Neural progenitor cell (in vitro differentiated cells): ENCODE measurements at regions not wholly inside any gene's neighbourhood (a gene's known extent, or its start where the extent isn't known, plus 50 kb on each side); places are given as distances from the start of the nearest gene placed in this dataset.

ENCODE experiments used
- DNase-seq: peaks from one replicate; pipeline ENCODE4 v3.0.0-alpha.2; 2016; ENCODE audit warnings: low spot score
- H2AFZ ChIP-seq: fragments of 200-600 bp; sonication (generic); replicated peaks from 2 replicates; pipeline ENCODE4 v1.6.1; 2016; ENCODE audit warnings: antibody characterized with exemption
- H3F3A ChIP-seq: fragments of 200-600 bp; sonication (generic); 2 replicates; pipeline ENCODE4 v1.6.1; 2016; ENCODE audit warnings: antibody characterized with exemption, low read depth
- H3K27ac ChIP-seq: fragments of 200-600 bp; sonication (generic); 2 replicates; pipeline ENCODE4 v1.5.1; 2016; ENCODE audit warnings: mild to moderate bottlenecking
- H3K27me3 ChIP-seq: fragments of 200-600 bp; sonication (generic); 2 replicates; pipeline ENCODE4 v1.6.1; 2016; ENCODE audit warnings: mild to moderate bottlenecking, moderate library complexity
- H3K36me3 ChIP-seq: fragments of 200-600 bp; sonication (generic); 2 replicates; pipeline ENCODE4 v1.5.1; 2016
- H3K4me1 ChIP-seq: fragments of 200-600 bp; sonication (generic); 2 replicates; pipeline ENCODE4 v1.6.1; 2016; ENCODE audit warnings: mixed run types
- H3K4me2 ChIP-seq: fragments of 200-600 bp; sonication (generic); 2 replicates; pipeline ENCODE4 v1.6.1; 2016
- H3K4me3 ChIP-seq: fragments of 200-600 bp; sonication (generic); 2 replicates; pipeline ENCODE4 v1.5.1; 2016
- H3K79me2 ChIP-seq: fragments of 200-600 bp; sonication (generic); 2 replicates; pipeline ENCODE4 v1.6.1; 2016; ENCODE audit warnings: low read depth
- H3K9ac ChIP-seq: fragments of 200-600 bp; sonication (generic); 2 replicates; pipeline ENCODE4 v1.6.1; 2016
- H3K9me3 ChIP-seq: fragments of 200-600 bp; sonication (generic); 2 replicates; pipeline ENCODE4 v1.5.1; 2016; ENCODE audit warnings: low read depth
- H4K20me1 ChIP-seq: fragments of 200-600 bp; sonication (generic); 2 replicates; pipeline ENCODE4 v1.6.1; 2016; ENCODE audit warnings: low read depth
- H3K27ac Mint-ChIP-seq: 3 replicates; pipeline ENCODE4 v1.8.0; 2021; ENCODE audit warnings: mixed read lengths
- H3K27me3 Mint-ChIP-seq: 2 replicates; pipeline ENCODE4 v1.8.0; 2022; ENCODE audit warnings: low read depth, mild to moderate bottlenecking, inconsistent platforms, moderate library complexity, mixed read lengths; ENCODE audit not compliant: insufficient read depth
- H3K36me3 Mint-ChIP-seq: 3 replicates; pipeline ENCODE4 v1.8.0; 2021; ENCODE audit warnings: mixed read lengths
- H3K4me1 Mint-ChIP-seq: 3 replicates; pipeline ENCODE4 v1.8.0; 2021; ENCODE audit warnings: mixed read lengths
- H3K4me3 Mint-ChIP-seq: 3 replicates; pipeline ENCODE4 v1.8.0; 2021; ENCODE audit warnings: mild to moderate bottlenecking, moderate library complexity, mixed read lengths
- H3K9me3 Mint-ChIP-seq: 3 replicates; pipeline ENCODE4 v1.8.0; 2020; ENCODE audit warnings: mixed read lengths
- EZH2 ChIP-seq: fragments of 200-600 bp; sonication (generic); IDR thresholded peaks from 2 replicates; pipeline ENCODE4 v1.6.1; 2017; ENCODE audit warnings: antibody characterized with exemption, mild to moderate bottlenecking, moderate library complexity
- EZH2phosphoT487 ChIP-seq: fragments of 200-600 bp; sonication (generic); IDR thresholded peaks from 2 replicates; pipeline ENCODE4 v1.6.1; 2017; ENCODE audit warnings: antibody characterized with exemption
- TF ChIP-seq, protein P1 (sequence below): fragments of 200-600 bp; sonication (generic); IDR thresholded peaks from 2 replicates; pipeline ENCODE4 v1.5.1; 2017; ENCODE audit warnings: antibody characterized with exemption, mild to moderate bottlenecking

- H3K27me3 ChIP-seq, result no peaks in the 10 kb centered on the region
- no peaks in the 10 kb centered on the region for H3K79me2 ChIP-seq
- no peak for DNase-seq
- Mint-ChIP-seq H3K4me1 (peaks cover 30% of the 10 kb centered on the region), H3K9me3 (no peaks in the 10 kb centered on the region), H3K4me3 (no peak overlapping the region), H3K36me3 (no peaks in the 10 kb centered on the region), H3K27me3 (no peaks in the 10 kb centered on the region), H3K27ac (peak overlapping the region; percentile 95)
- no peaks in the 10 kb centered on the region for H3F3A ChIP-seq
- H3K4me2 ChIP-seq, result no peak overlapping the region
- no peak overlapping the region for H3K27ac ChIP-seq
- no peak overlapping the region for H2AFZ ChIP-seq
- H3K9me3 ChIP-seq, result no peaks in the 10 kb centered on the region
- H3K36me3 ChIP-seq, result no peaks in the 10 kb centered on the region
- no peak overlapping the region for H3K4me3 ChIP-seq
- TF ChIP-seq, protein P1, sequence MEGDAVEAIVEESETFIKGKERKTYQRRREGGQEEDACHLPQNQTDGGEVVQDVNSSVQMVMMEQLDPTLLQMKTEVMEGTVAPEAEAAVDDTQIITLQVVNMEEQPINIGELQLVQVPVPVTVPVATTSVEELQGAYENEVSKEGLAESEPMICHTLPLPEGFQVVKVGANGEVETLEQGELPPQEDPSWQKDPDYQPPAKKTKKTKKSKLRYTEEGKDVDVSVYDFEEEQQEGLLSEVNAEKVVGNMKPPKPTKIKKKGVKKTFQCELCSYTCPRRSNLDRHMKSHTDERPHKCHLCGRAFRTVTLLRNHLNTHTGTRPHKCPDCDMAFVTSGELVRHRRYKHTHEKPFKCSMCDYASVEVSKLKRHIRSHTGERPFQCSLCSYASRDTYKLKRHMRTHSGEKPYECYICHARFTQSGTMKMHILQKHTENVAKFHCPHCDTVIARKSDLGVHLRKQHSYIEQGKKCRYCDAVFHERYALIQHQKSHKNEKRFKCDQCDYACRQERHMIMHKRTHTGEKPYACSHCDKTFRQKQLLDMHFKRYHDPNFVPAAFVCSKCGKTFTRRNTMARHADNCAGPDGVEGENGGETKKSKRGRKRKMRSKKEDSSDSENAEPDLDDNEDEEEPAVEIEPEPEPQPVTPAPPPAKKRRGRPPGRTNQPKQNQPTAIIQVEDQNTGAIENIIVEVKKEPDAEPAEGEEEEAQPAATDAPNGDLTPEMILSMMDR, result no peak
- TF ChIP-seq EZH2, result no peak
- TF ChIP-seq EZH2phosphoT487, result no peak
- H3K4me1 ChIP-seq, result peaks cover 6% of the 10 kb centered on the region
- no peaks in the 10 kb centered on the region for H4K20me1 ChIP-seq
- H3K9ac ChIP-seq, result no peak overlapping the region
Observed at GRCh38 chr5:103804711-103805110, 242.1 kb upstream of the NUDT12 start.

DNA sequence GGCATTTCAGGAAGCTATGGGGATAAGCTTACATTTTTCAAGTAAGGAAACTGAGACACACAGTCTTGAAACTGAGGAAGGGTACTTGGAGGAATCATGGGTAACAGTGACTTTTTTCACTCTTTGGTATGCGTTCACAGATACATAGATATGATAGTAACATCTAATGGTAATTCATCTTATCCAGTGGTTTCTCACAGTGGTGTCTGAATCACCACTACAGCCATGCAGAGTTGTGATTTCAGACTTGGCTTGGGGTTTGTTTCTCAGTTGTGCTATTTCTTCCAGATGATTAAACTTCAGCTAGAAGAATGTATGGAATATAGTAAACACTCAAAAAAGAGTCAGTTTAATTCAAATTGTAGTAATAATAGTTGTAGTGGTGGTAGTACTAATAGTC is 239.1 kb upstream of the NUDT12 start:
- Mint-ChIP-seq H3K4me3 (no peak overlapping the region), H3K9me3 (no peaks in the 10 kb centered on the region), H3K36me3 (no peaks in the 10 kb centered on the region), H3K4me1 (peaks cover 17% of the 10 kb centered on the region), H3K27ac (no peak overlapping the region), H3K27me3 (no peaks in the 10 kb centered on the region)
- no peak overlapping the region for H3K4me3 ChIP-seq
- H3K36me3 ChIP-seq, result no peaks in the 10 kb centered on the region
- H4K20me1 ChIP-seq, result no peaks in the 10 kb centered on the region
- TF ChIP-seq EZH2phosphoT487 (no peak), EZH2 (no peak)
- TF ChIP-seq, protein P1, result no peak
- no peaks in the 10 kb centered on the region for H3K27me3 ChIP-seq
- H3K79me2 ChIP-seq, result no peaks in the 10 kb centered on the region
- DNase-seq, result no peak
- no peak overlapping the region for H2AFZ ChIP-seq
- H3K9me3 ChIP-seq, result no peaks in the 10 kb centered on the region
- no peak overlapping the region for H3K27ac ChIP-seq
- no peaks in the 10 kb centered on the region for H3F3A ChIP-seq
- H3K9ac ChIP-seq, result no peak overlapping the region
- no peaks in the 10 kb centered on the region for H3K4me1 ChIP-seq
- no peak overlapping the region for H3K4me2 ChIP-seq

- H3K4me3 ChIP-seq, result no peak overlapping the region
- H3K9me3 ChIP-seq, result no peaks in the 10 kb centered on the region
- Mint-ChIP-seq H3K36me3 (no peaks in the 10 kb centered on the region), H3K4me1 (peaks cover 11% of the 10 kb centered on the region), H3K27me3 (no peaks in the 10 kb centered on the region), H3K27ac (no peak overlapping the region), H3K9me3 (no peaks in the 10 kb centered on the region), H3K4me3 (no peak overlapping the region)
- H3K27me3 ChIP-seq, result no peaks in the 10 kb centered on the region
- no peaks in the 10 kb centered on the region for H3F3A ChIP-seq
- TF ChIP-seq EZH2 (no peak), EZH2phosphoT487 (no peak)
- TF ChIP-seq, protein P1, result no peak
- H3K27ac ChIP-seq, result no peak overlapping the region
- H3K36me3 ChIP-seq, result no peaks in the 10 kb centered on the region
- H2AFZ ChIP-seq, result no peak overlapping the region
- H3K9ac ChIP-seq, result no peak overlapping the region
- DNase-seq, result no peak
- no peak overlapping the region for H3K4me2 ChIP-seq
- H4K20me1 ChIP-seq, result no peaks in the 10 kb centered on the region
- no peaks in the 10 kb centered on the region for H3K79me2 ChIP-seq
- no peaks in the 10 kb centered on the region for H3K4me1 ChIP-seq
Observed at GRCh38 chr5:103800741-103801495, 238.3 kb upstream of the NUDT12 start.
